ENCODE measurements at regions not wholly inside any gene's neighbourhood (a gene's known extent, or its start where the extent isn't known, plus 50 kb on each side); places are given as distances from the start of the nearest gene placed in this dataset.

DNA sequence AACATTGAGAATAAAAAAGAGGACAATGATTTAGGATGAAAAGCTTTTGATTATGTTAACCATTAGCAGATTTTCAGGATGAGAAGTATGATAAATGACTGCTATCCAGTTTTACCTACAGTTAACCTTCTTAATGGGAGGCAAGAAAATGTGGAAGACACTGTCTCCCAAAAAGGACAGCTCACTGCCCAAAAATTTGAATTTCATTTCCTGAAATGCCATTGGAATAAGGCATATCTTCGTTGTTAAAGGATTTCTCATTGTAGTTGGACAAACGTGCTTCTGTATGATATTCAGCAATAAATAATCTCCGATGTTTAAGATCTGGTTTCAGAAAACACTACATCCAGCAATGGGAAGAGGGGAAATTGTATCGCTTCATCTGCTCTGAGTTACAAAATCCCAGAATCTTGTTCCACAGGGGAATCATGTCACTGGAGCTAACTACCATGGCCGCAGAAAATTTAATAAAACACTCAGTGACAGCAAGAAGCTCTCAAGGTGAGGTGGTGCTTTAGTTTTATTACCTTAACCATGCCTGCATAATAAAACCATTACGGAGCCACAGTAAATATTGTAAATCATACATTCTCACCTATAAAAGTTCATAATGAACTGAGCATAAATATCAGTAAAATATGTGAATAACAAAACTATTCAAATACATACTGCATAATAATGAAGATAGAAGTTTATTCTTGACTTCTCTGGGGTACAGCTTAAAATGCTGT, 552.3 kb downstream of the PCDH7 start:
- Histone ChIP-seq H3K4me3 (replicated peaks in 1 of 4; ENCODE audit: control extremely low read depth in 1 of 4, insufficient read depth in 1 of 4, low read depth in 3 of 4, low read length in 4 of 4) (no peak overlapping the region), H3K27ac (ENCODE audit: insufficient read depth, low read length) (no peak overlapping the region), H3K27me3 (ENCODE audit: control insufficient read depth, insufficient read depth, low read length) (no peaks in the 10 kb centered on the region), H2AFZ (ENCODE audit: low read length) (no peak overlapping the region), H3K9ac (ENCODE audit: insufficient read depth, low read length) (no peak overlapping the region), H3K4me1 (ENCODE audit: control insufficient read depth, extremely low read depth, insufficient read depth, low read length) (no peaks in the 10 kb centered on the region), H3K9me3 (ENCODE audit: control insufficient read depth, insufficient read depth, low read depth, low read length) (no peaks in the 10 kb centered on the region), H3K4me2 (ENCODE audit: extremely low read depth, insufficient read depth, low read length) (no peak overlapping the region), H4K20me1 (ENCODE audit: control insufficient read depth, extremely low read depth, insufficient read depth, low read length) (no peaks in the 10 kb centered on the region), H3K79me2 (ENCODE audit: control insufficient read depth, insufficient read depth, low read length) (no peaks in the 10 kb centered on the region), H3K36me3 (ENCODE audit: control insufficient read depth, insufficient read depth, low read length) (no peaks in the 10 kb centered on the region)
- no peak for TF ChIP-seq EZH2 (IDR thresholded peaks at IDR 0.05; ENCODE audit: low read length, missing control alignments)
- TF ChIP-seq, protein P1, sequence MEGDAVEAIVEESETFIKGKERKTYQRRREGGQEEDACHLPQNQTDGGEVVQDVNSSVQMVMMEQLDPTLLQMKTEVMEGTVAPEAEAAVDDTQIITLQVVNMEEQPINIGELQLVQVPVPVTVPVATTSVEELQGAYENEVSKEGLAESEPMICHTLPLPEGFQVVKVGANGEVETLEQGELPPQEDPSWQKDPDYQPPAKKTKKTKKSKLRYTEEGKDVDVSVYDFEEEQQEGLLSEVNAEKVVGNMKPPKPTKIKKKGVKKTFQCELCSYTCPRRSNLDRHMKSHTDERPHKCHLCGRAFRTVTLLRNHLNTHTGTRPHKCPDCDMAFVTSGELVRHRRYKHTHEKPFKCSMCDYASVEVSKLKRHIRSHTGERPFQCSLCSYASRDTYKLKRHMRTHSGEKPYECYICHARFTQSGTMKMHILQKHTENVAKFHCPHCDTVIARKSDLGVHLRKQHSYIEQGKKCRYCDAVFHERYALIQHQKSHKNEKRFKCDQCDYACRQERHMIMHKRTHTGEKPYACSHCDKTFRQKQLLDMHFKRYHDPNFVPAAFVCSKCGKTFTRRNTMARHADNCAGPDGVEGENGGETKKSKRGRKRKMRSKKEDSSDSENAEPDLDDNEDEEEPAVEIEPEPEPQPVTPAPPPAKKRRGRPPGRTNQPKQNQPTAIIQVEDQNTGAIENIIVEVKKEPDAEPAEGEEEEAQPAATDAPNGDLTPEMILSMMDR (conservative IDR thresholded peaks at IDR 0.05 in 1 of 2, IDR thresholded peaks at IDR 0.05 in 1 of 2; ENCODE audit: low read depth in 1 of 2, low read length in 2 of 2): no peak
- DNase-seq (ENCODE audit: low read depth in 2 of 2): peak in 1 of 2 donors; percentile 32

DNA sequence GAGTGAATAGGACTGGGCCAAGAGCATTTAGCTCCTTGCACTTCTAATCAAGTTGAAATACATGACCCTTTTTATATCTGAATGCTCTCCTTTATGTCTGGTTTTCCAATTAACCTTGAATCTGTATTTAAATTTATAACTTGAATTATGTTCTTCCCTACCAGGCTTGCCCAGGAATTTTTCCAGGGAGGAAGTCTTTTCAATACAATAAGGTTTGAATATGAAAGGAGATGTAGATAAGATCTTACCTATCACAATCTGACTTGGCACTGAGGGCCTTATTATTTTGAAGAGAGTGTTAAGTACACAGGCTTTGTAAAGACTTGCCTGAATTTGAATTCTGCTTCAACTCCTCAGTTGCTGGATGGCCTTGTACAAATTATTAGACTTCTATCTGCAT, 555.7 kb downstream of the PCDH7 start:
- TF ChIP-seq, protein P1 (conservative IDR thresholded peaks at IDR 0.05 in 1 of 2, IDR thresholded peaks at IDR 0.05 in 1 of 2; ENCODE audit: low read depth in 1 of 2, low read length in 2 of 2): no peak
- no peak for TF ChIP-seq EZH2 (IDR thresholded peaks at IDR 0.05; ENCODE audit: low read length, missing control alignments)
- Histone ChIP-seq H3K27ac (ENCODE audit: insufficient read depth, low read length) (no peak overlapping the region), H3K36me3 (ENCODE audit: control insufficient read depth, insufficient read depth, low read length) (no peaks in the 10 kb centered on the region), H3K4me3 (replicated peaks in 1 of 4; ENCODE audit: control extremely low read depth in 1 of 4, insufficient read depth in 1 of 4, low read depth in 3 of 4, low read length in 4 of 4) (no peak overlapping the region), H4K20me1 (ENCODE audit: control insufficient read depth, extremely low read depth, insufficient read depth, low read length) (no peaks in the 10 kb centered on the region), H3K27me3 (ENCODE audit: control insufficient read depth, insufficient read depth, low read length) (no peaks in the 10 kb centered on the region), H2AFZ (ENCODE audit: low read length) (no peak overlapping the region), H3K79me2 (ENCODE audit: control insufficient read depth, insufficient read depth, low read length) (no peaks in the 10 kb centered on the region), H3K9me3 (ENCODE audit: control insufficient read depth, insufficient read depth, low read depth, low read length) (no peaks in the 10 kb centered on the region), H3K4me2 (ENCODE audit: extremely low read depth, insufficient read depth, low read length) (no peak overlapping the region), H3K4me1 (ENCODE audit: control insufficient read depth, extremely low read depth, insufficient read depth, low read length) (no peaks in the 10 kb centered on the region), H3K9ac (ENCODE audit: insufficient read depth, low read length) (no peak overlapping the region)
- no peak for DNase-seq (ENCODE audit: low read depth in 2 of 2)

DNA sequence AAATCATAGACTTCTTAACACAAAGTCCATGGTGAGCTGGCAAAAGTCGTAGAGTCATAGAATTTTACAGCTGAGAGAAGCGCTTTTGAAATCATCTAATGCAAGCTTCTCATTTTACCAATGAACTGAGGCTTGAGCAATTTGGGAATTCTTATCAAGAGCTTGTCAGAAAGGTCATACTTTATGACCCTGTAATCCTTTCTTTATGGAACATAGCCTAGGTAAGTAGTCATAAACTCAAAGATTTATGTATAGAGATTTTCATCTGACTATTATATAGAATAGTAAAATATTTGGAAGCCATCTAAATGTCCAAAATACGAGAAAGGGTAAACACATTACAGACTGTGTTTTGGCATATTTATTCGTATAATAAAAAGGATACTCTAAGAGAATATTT, 563.5 kb downstream of the PCDH7 start:
- no peak overlapping the region for H3K4me3 ChIP-seq (replicated peaks in 1 of 4; ENCODE audit: control extremely low read depth in 1 of 4, insufficient read depth in 1 of 4, low read depth in 3 of 4, low read length in 4 of 4)
- H3K4me2 ChIP-seq (ENCODE audit: extremely low read depth, insufficient read depth, low read length): no peak overlapping the region
- no peaks in the 10 kb centered on the region for H3K27me3 ChIP-seq (ENCODE audit: control insufficient read depth, insufficient read depth, low read length)
- no peak overlapping the region for H2AFZ ChIP-seq (ENCODE audit: low read length)
- no peak overlapping the region for H3K27ac ChIP-seq (ENCODE audit: insufficient read depth, low read length)
- H3K4me1 ChIP-seq (ENCODE audit: control insufficient read depth, extremely low read depth, insufficient read depth, low read length): no peaks in the 10 kb centered on the region
- no peak for TF ChIP-seq EZH2 (IDR thresholded peaks at IDR 0.05; ENCODE audit: low read length, missing control alignments)
- TF ChIP-seq, protein P1 (conservative IDR thresholded peaks at IDR 0.05 in 1 of 2, IDR thresholded peaks at IDR 0.05 in 1 of 2; ENCODE audit: low read depth in 1 of 2, low read length in 2 of 2): no peak
- H3K9me3 ChIP-seq (ENCODE audit: control insufficient read depth, insufficient read depth, low read depth, low read length): no peaks in the 10 kb centered on the region
- no peak for DNase-seq (ENCODE audit: low read depth in 2 of 2)
- H3K36me3 ChIP-seq (ENCODE audit: control insufficient read depth, insufficient read depth, low read length): no peaks in the 10 kb centered on the region
- no peaks in the 10 kb centered on the region for H4K20me1 ChIP-seq (ENCODE audit: control insufficient read depth, extremely low read depth, insufficient read depth, low read length)
- no peak overlapping the region for H3K9ac ChIP-seq (ENCODE audit: insufficient read depth, low read length)
- H3K79me2 ChIP-seq (ENCODE audit: control insufficient read depth, insufficient read depth, low read length): no peaks in the 10 kb centered on the region

All from fibroblast of lung (primary cell).